ENCODE measurements at regions not wholly inside any gene's neighbourhood (a gene's known extent, or its start where the extent isn't known, plus 50 kb on each side); places are given as distances from the start of the nearest gene placed in this dataset.

GRCh38 chr3:152056481-152056880, 183.0 kb downstream of the SUCNR1 start:
- no peak for DNase-seq

- DNase-seq: no peak
These were observed 183.5 kb downstream of the SUCNR1 start for GRCh38 chr3:152056987-152057386.

GRCh38 chr3:152058856-152059255, 185.4 kb downstream of the SUCNR1 start:
- DNase-seq: no peak

- peak; percentile 69 for DNase-seq
These were observed 187.3 kb downstream of the SUCNR1 start for GRCh38 chr3:152060701-152061100.

GRCh38 chr3:152061296-152061695, 187.9 kb downstream of the SUCNR1 start:
- DNase-seq: no peak

GRCh38 chr3:152069871-152070270, 196.4 kb downstream of the SUCNR1 start:
- no peak for DNase-seq

- DNase-seq: no peak
These were observed 197.4 kb upstream of the MBNL1 start for GRCh38 chr3:152071315-152071714.

- DNase-seq: no peak
These were observed 196.8 kb upstream of the MBNL1 start for GRCh38 chr3:152071924-152072323.

GRCh38 chr3:152073267-152073666, 195.5 kb upstream of the MBNL1 start:
- no peak for DNase-seq

GRCh38 chr3:152076148-152076547, 192.6 kb upstream of the MBNL1 start:
- no peak for DNase-seq

- DNase-seq: no peak
These were observed 188.7 kb upstream of the MBNL1 start for GRCh38 chr3:152079980-152080379.

- DNase-seq: no peak
These were observed 185.6 kb upstream of the MBNL1 start for GRCh38 chr3:152083135-152083534.

- no peak for DNase-seq
These were observed 184.1 kb upstream of the MBNL1 start for GRCh38 chr3:152084441-152085158.

GRCh38 chr3:152087153-152087552, 181.6 kb upstream of the MBNL1 start:
- no peak for DNase-seq

- DNase-seq: no peak
These were observed 179.2 kb upstream of the MBNL1 start for GRCh38 chr3:152089528-152089927.

GRCh38 chr3:152091725-152092124, 177.0 kb upstream of the MBNL1 start:
- DNase-seq: no peak

- DNase-seq: no peak
These were observed 174.8 kb upstream of the MBNL1 start for GRCh38 chr3:152093901-152094300.

- DNase-seq: no peak
These were observed 174.3 kb upstream of the MBNL1 start for GRCh38 chr3:152094406-152094805.

GRCh38 chr3:152095472-152095871, 173.3 kb upstream of the MBNL1 start:
- DNase-seq: no peak

GRCh38 chr3:152096280-152096906, 172.3 kb upstream of the MBNL1 start:
- DNase-seq: no peak

GRCh38 chr3:152097120-152097519, 171.6 kb upstream of the MBNL1 start:
- no peak for DNase-seq

GRCh38 chr3:152097770-152098169, 171.0 kb upstream of the MBNL1 start:
- DNase-seq: no peak

- no peak for DNase-seq
These were observed 168.1 kb upstream of the MBNL1 start for GRCh38 chr3:152100491-152101132.

- no peak for DNase-seq
These were observed 166.3 kb upstream of the MBNL1 start for GRCh38 chr3:152102410-152102809.
